GM13976 (cell line): ENCODE measurements at regions not wholly inside any gene's neighbourhood (a gene's known extent, or its start where the extent isn't known, plus 50 kb on each side); places are given as distances from the start of the nearest gene placed in this dataset.

ENCODE experiments used
- DNase-seq: peaks from one replicate; pipeline ENCODE4 v3.0.0; 2012; ENCODE audit warnings: low spot score
- in situ Hi-C: fragments of 300-500 bp; cut with MboI; formaldehyde crosslinking; loops from one replicate; pipeline ENCODE4 v1.12.0; 2022; ENCODE audit warnings: low sequenced_read_pairs, mixed read lengths, inconsistent platforms; ENCODE audit not compliant: unreplicated experiment
- TF ChIP-seq, protein P1 (sequence below): IDR thresholded peaks from 2 replicates; pipeline ENCODE4 v1.5.1; 2012; ENCODE audit warnings: borderline replicate concordance, mild to moderate bottlenecking; ENCODE audit not compliant: insufficient read depth; ENCODE audit errors: extremely low read depth, missing control alignments, control extremely low read depth

DNA sequence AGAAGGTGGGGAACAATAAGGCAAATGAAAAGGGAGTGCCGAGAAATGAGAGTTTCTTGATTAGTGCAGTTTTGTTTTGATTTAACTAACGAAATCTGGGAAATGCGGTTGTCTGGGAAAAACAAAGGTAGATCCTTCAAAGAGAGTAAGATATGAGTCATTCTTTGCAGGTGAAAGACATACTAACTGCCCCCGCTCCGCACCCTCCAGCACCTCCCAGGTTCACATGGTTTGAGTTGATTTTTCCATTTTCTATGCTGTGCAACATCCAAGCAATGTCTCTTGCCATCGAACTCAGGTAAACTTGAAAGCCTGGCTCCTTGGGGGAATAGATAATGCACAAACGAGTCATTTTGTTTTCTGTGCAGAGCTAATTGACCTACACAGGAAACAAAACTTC is 84.1 kb upstream of the KLF12 start:
- no peak for DNase-seq
- TF ChIP-seq, protein P1, sequence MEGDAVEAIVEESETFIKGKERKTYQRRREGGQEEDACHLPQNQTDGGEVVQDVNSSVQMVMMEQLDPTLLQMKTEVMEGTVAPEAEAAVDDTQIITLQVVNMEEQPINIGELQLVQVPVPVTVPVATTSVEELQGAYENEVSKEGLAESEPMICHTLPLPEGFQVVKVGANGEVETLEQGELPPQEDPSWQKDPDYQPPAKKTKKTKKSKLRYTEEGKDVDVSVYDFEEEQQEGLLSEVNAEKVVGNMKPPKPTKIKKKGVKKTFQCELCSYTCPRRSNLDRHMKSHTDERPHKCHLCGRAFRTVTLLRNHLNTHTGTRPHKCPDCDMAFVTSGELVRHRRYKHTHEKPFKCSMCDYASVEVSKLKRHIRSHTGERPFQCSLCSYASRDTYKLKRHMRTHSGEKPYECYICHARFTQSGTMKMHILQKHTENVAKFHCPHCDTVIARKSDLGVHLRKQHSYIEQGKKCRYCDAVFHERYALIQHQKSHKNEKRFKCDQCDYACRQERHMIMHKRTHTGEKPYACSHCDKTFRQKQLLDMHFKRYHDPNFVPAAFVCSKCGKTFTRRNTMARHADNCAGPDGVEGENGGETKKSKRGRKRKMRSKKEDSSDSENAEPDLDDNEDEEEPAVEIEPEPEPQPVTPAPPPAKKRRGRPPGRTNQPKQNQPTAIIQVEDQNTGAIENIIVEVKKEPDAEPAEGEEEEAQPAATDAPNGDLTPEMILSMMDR = no peak
- in situ Hi-C loops = no loop called here

- in situ Hi-C loops = no loop called here
- TF ChIP-seq, protein P1 = no peak
- DNase-seq = no peak
These were observed 83.6 kb upstream of the KLF12 start for GRCh38 chr13:74217811-74218210.

GRCh38 chr13:74215420-74215819 is 81.2 kb upstream of the KLF12 start:
- in situ Hi-C loops = no loop called here
- TF ChIP-seq, protein P1 = no peak
- DNase-seq = no peak

DNA sequence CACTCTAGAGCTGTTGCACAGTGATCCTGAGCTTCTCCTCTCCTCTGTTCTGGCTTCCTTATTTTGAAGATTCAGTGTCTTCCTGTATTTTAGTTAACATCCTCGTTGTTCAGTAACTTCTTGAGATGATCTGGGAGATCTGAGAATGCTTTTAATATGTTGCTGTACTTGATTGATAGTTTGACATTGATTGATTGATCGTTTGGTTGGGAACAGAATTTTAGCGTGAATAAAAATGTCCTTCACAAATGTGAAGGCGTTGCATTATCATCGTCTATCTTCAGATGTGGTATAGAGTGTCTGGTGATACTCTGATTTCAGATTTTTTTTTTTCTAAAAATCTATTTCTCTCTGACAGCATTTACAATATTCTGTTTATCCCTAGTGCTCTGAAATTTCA is 80.1 kb upstream of the KLF12 start:
- TF ChIP-seq, protein P1 = no peak
- in situ Hi-C loops = no loop called here
- DNase-seq = no peak

- TF ChIP-seq, protein P1 = no peak
- in situ Hi-C loops = no loop called here
- DNase-seq = no peak
These were observed 76.6 kb upstream of the KLF12 start for GRCh38 chr13:74210693-74211393.

DNA sequence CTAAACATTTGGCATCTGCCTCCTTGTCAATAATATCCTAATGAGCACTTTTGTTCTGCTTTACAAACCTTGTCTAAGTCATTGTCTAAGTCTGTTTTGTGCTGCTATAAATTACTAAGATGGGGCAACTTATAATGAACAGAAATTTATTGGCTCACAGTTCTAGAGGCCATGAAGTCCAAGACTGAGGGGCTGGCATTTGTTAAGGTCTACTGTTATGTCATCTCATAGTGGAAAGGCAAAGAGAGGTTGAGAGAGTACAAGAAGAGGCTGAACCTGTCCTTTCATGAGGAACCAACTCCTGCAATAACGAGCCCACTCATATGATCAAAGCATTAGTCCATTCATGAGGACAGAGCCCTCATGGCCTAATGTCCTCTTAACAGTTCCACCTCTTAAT is 72.7 kb upstream of the KLF12 start:
- TF ChIP-seq, protein P1 = no peak
- DNase-seq = no peak
- in situ Hi-C loops = no loop called here

DNA sequence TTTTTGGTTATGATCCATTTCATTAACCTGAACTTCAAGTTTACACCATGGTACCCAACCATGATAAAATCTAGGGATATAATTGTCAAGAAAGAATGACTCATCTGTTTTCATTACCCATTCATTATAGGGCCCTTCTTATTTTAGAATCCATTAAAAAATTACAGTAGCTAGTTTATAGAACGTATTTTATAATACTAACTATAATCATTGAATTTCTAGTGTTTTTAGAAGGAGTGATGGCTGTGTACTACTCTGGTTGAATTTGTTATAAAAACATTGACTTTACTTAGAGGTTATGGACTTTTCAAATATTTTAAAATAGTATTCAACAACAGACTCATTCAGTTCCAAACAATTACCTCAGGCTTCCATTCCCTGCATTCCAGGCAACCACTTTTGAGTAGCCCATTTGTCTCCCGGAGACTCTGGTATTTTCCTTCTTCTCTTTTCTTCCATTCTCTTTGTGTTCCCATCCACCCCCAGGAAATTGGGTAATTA is 71.9 kb upstream of the KLF12 start:
- TF ChIP-seq, protein P1 = no peak
- DNase-seq = no peak
- in situ Hi-C loops = no loop called here
